Cardiac muscle cell (in vitro differentiated cells and primary cell): ENCODE measurements at regions not wholly inside any gene's neighbourhood (a gene's known extent, or its start where the extent isn't known, plus 50 kb on each side); places are given as distances from the start of the nearest gene placed in this dataset.

ENCODE experiments used
- DNase-seq, 2 donors: peaks; one replicate each; pipeline versions ENCODE4 v3.0.0 to v3.0.0-alpha.2; 2010 to 2017; ENCODE audit warnings: low read depth in 1 of 2, low spot score in 1 of 2
- H3K27ac ChIP-seq: fragments of 200-600 bp; sonication (generic); 2 replicates; pipeline ENCODE4 v1.5.1; 2016
- H3K27me3 ChIP-seq: fragments of 200-600 bp; sonication (generic); 2 replicates; pipeline ENCODE4 v1.6.0; 2016; ENCODE audit warnings: control low read depth
- H3K36me3 ChIP-seq: fragments of 200-600 bp; sonication (generic); 2 replicates; pipeline ENCODE4 v1.5.1; 2016; ENCODE audit warnings: control low read depth
- H3K4me1 ChIP-seq: fragments of 200-600 bp; sonication (generic); 2 replicates; pipeline ENCODE4 v1.8.1; 2017; ENCODE audit warnings: low read depth, mild to moderate bottlenecking, mixed run types
- H3K4me3 ChIP-seq: fragments of 200-600 bp; sonication (generic); 2 replicates; pipeline ENCODE4 v1.5.1; 2016; ENCODE audit warnings: mild to moderate bottlenecking
- H3K9me3 ChIP-seq: fragments of 200-600 bp; sonication (generic); 2 replicates; pipeline ENCODE4 v1.5.1; 2017; ENCODE audit warnings: low read depth, mild to moderate bottlenecking, control low read depth
- CTCF ChIP-seq: IDR thresholded peaks from 2 replicates; pipeline ENCODE4 v1.5.1; 2012; ENCODE audit warnings: low read depth, mild to moderate bottlenecking, low read length

- no peaks in the 10 kb centered on the region for H3K4me1 ChIP-seq
- H3K27me3 ChIP-seq = no peaks in the 10 kb centered on the region
- H3K27ac ChIP-seq = no peak overlapping the region
- H3K36me3 ChIP-seq = no peaks in the 10 kb centered on the region
- H3K4me3 ChIP-seq = no peak overlapping the region
- no peak for DNase-seq
- H3K9me3 ChIP-seq = no peaks in the 10 kb centered on the region
- TF ChIP-seq CTCF = no peak
These were observed 54.0 kb upstream of the TACR3 start for GRCh38 chr4:103773691-103774231.
